ENCODE measurements at regions not wholly inside any gene's neighbourhood (a gene's known extent, or its start where the extent isn't known, plus 50 kb on each side); places are given as distances from the start of the nearest gene placed in this dataset.

GRCh38 chr2:67652679-67653078 lies 255.5 kb downstream of the ETAA1 start:
- intact Hi-C loops (cut with DNase I; ENCODE audit: low total_unique reads): no loop called here
- no peak overlapping the region for H3K4me3 ChIP-seq (ENCODE audit: low read depth, poor library complexity, severe bottlenecking)
- no peak for TF ChIP-seq POLR2A (IDR thresholded peaks at IDR 0.05)
- TF ChIP-seq, protein P1, sequence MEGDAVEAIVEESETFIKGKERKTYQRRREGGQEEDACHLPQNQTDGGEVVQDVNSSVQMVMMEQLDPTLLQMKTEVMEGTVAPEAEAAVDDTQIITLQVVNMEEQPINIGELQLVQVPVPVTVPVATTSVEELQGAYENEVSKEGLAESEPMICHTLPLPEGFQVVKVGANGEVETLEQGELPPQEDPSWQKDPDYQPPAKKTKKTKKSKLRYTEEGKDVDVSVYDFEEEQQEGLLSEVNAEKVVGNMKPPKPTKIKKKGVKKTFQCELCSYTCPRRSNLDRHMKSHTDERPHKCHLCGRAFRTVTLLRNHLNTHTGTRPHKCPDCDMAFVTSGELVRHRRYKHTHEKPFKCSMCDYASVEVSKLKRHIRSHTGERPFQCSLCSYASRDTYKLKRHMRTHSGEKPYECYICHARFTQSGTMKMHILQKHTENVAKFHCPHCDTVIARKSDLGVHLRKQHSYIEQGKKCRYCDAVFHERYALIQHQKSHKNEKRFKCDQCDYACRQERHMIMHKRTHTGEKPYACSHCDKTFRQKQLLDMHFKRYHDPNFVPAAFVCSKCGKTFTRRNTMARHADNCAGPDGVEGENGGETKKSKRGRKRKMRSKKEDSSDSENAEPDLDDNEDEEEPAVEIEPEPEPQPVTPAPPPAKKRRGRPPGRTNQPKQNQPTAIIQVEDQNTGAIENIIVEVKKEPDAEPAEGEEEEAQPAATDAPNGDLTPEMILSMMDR (IDR thresholded peaks at IDR 0.05): no peak
- no peak for DNase-seq (ENCODE audit: low spot score in 2 of 2)
- WGBS, 2 donors: 92 to 96% methylated on average over 1 of the region's 1 CpG

GRCh38 chr2:67656875-67657274 lies 259.7 kb downstream of the ETAA1 start:
- H3K4me3 ChIP-seq (ENCODE audit: low read depth, poor library complexity, severe bottlenecking): no peak overlapping the region
- no peak for TF ChIP-seq POLR2A (IDR thresholded peaks at IDR 0.05)
- TF ChIP-seq, protein P1 (IDR thresholded peaks at IDR 0.05): no peak
- 55 to 65% methylated on average over 4 of the region's 4 CpGs for WGBS, 2 donors
- intact Hi-C loops (cut with DNase I; ENCODE audit: low total_unique reads): no loop called here
- no peak for DNase-seq (ENCODE audit: low spot score in 2 of 2)

- TF ChIP-seq, protein P1 (IDR thresholded peaks at IDR 0.05): no peak
- no peak for TF ChIP-seq POLR2A (IDR thresholded peaks at IDR 0.05)
- intact Hi-C loops (cut with DNase I; ENCODE audit: low total_unique reads): no loop called here
- no peak overlapping the region for H3K4me3 ChIP-seq (ENCODE audit: low read depth, poor library complexity, severe bottlenecking)
- no peak for DNase-seq (ENCODE audit: low spot score in 2 of 2)
Measured at GRCh38 chr2:67658820-67659219, 261.7 kb downstream of the ETAA1 start.

GRCh38 chr2:67660015-67660602 lies 263.0 kb downstream of the ETAA1 start:
- no peak for DNase-seq (ENCODE audit: low spot score in 2 of 2)
- 90 to 94% methylated on average over 4 of the region's 4 CpGs for WGBS, 2 donors
- intact Hi-C loops (cut with DNase I; ENCODE audit: low total_unique reads): no loop called here
- TF ChIP-seq, protein P1 (IDR thresholded peaks at IDR 0.05): no peak
- no peak for TF ChIP-seq POLR2A (IDR thresholded peaks at IDR 0.05)
- H3K4me3 ChIP-seq (ENCODE audit: low read depth, poor library complexity, severe bottlenecking): no peak overlapping the region

- H3K4me3 ChIP-seq (ENCODE audit: low read depth, poor library complexity, severe bottlenecking): no peak overlapping the region
- TF ChIP-seq, protein P1 (IDR thresholded peaks at IDR 0.05): no peak
- TF ChIP-seq POLR2A (IDR thresholded peaks at IDR 0.05): no peak
- no peak for DNase-seq (ENCODE audit: low spot score in 2 of 2)
- intact Hi-C loops (cut with DNase I; ENCODE audit: low total_unique reads): no loop called here
Measured at GRCh38 chr2:67660871-67661270, 263.7 kb downstream of the ETAA1 start.

DNA sequence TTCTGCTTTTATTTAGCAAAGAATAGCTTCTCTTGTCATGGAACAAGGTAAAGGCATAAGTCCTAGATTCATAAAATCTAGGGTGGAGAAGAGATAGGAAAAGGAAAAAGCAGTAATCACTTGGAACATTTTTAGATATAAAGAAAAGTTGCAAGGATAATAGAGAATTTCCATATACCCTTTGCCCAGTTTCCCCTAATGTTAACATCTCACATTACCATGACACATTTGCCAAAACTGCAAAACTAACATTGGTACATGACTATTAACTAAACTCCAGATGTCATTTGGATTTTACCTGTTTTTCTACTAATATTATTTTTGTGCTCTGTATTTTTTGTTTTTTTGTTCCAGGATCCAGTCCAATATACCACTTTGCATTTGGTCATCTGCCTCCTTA lies 265.1 kb downstream of the ETAA1 start:
- TF ChIP-seq POLR2A (IDR thresholded peaks at IDR 0.05): no peak
- TF ChIP-seq, protein P1 (IDR thresholded peaks at IDR 0.05): no peak
- intact Hi-C loops (cut with DNase I; ENCODE audit: low total_unique reads): no loop called here
- DNase-seq (ENCODE audit: low spot score in 2 of 2): no peak
- no peak overlapping the region for H3K4me3 ChIP-seq (ENCODE audit: low read depth, poor library complexity, severe bottlenecking)

Data from lower leg skin (tissue), 4 donors.